Mucosa of gallbladder (tissue), 1 donor: ENCODE measurements at regions not wholly inside any gene's neighbourhood (a gene's known extent, or its start where the extent isn't known, plus 50 kb on each side); places are given as distances from the start of the nearest gene placed in this dataset.
"Not testable (repeated sequence)": the region's sequence is repeated elsewhere in the genome, so short reads cannot be mapped to it uniquely, and the experiment has no call there.

Experiments used
- DNase-seq: peaks from one replicate; pipeline ENCODE4 v3.0.0-alpha.2; 2020; ENCODE audit warnings: low spot score
- donor health status: DM: no; HTN: no; CAD: no.

DNA sequence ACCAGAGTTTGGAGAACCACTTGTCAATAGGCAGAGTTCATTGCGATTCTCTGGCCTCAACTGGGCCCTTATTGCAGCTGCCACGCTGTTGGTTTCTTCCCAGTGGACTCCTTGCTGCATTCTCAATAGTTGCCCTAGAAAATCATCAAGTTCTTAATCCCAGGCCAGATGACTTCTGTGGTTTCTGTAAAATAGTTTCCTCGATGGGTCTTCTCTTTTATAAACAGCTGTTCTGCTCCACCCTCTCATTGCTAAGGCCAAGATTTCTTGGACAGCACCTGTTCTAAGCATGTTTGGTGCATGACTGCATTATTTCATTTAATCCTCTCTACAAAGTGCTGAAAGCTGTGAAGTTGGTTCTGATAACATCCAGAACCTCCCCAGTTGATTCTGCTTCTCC is 131.0 kb downstream of the BCL2L11 start:
- DNase-seq = no peak

DNA sequence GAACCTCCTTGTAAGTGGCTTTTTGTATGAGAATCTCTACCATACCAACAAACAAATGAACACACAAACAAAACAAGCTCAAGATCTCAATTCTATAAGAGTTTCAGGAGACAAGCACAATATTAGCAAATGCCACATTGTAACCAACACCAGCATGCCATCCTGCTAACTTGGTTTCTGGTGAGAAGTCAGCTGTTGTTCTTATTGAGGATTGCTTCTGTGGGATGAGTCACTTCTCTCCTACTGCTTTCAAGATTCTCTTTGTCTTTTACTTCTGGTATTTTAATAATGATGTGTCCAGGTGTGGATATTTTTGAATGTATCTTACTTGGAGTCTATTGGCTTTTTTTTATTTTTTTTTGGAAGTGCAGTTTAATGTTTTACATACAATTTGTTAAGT is 131.7 kb downstream of the BCL2L11 start:
- no peak for DNase-seq

DNA sequence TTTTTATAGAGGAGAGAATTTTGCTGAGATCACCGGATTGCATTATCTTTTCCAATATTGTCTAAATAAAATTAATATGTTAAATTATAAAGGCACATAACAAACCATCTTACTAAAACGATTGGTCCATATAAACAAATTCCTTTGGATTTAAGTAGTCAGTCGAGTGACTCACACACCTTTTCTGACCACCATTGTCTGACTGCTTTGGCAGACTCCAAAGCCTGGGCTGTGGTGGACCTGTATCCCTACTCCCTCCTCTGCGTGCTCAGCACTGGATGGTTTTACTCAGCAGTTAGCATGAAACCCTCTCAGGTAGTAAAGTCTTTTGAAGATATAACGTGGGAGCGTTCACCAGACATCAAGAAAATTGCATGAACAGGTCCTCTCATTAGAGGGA is 134.2 kb downstream of the BCL2L11 start:
- DNase-seq = not testable (repeated sequence)

- not testable (repeated sequence) for DNase-seq
Measured at GRCh38 chr2:111256628-111257027, 135.9 kb downstream of the BCL2L11 start.

DNA sequence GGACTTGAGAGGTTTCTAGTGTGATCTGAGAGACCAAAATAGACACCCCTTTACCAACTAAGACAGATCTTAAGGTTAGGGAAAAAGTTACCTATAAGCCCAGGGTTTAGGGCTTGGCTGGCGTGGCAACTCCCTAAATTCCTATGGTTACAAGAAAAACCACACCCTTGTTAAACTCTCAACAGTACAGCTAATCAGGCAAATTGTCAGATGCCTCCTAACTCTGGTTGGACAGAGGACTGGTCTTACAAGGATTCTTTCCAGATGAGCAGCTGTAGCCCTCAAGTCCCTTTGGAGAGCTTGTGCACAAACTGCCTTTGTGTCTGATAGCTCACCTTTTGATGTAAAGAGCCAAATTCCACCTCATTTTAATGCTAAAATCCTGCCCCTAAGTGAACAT is 136.9 kb downstream of the BCL2L11 start:
- not testable (repeated sequence) for DNase-seq

GRCh38 chr2:111258318-111258717 is 137.6 kb downstream of the BCL2L11 start:
- not testable (repeated sequence) for DNase-seq

DNA sequence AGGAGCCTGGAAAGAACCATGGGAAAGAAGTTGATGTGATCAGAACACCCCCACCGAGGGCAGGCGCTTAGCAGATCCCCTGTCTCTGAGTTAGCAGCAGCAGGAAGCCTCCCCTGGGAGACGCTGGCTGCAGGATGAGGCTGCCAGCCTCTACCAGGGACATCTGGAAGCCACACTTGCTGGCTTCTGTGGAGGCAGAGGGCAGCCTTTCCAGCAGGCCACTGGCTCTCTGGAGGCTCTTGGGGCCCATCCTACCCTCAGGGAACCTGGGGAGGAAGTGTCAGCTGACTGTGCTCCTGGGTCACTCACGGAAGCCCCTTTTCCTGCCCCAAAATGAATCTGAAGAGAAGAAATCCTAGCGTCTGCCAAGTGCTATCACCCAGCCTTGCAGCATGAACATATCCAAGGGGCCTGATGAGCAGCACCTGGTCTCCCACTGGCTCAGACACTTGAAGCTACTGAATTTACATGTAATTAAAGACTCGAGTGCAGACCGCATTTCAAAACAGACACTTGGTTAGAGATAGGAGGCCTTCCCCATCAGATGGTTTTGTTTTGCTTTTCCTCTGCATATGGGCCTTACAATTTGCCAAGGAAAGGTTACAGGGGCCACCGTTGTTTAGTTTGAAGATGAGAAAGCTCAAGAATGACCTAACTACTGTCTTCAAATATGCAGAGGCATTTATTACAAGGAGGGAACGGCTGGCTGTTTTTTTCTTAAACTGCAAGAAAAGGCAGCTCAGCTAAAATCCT is 142.1 kb downstream of the BCL2L11 start:
- not testable (repeated sequence) for DNase-seq

GRCh38 chr2:111263380-111264017 is 142.8 kb downstream of the BCL2L11 start:
- not testable (repeated sequence) for DNase-seq

- DNase-seq = not testable (repeated sequence)
Measured at GRCh38 chr2:111264956-111265355, 144.2 kb downstream of the BCL2L11 start.

DNA sequence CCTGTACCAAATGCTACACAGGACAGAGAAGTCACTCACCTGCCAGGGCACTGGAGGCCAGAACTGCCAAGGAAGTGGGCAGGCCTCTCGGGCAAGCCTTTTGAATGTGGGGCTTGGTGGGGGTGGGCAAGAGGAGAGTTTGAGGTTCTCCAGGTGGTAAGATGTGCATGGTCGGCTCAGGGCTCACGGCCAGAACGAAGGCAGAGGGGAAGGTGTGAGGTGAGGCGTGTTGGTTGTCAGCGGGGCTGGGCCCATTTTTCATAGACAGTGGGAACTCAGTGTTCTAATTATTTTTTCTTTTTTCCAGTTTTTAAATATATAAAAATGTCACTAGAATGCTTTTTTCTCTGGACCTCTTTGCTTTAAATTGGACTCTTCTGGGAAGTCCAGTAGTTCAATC is 145.8 kb downstream of the BCL2L11 start:
- DNase-seq = not testable (repeated sequence)

GRCh38 chr2:111267038-111267437 is 146.3 kb downstream of the BCL2L11 start:
- peak; percentile 76 for DNase-seq

DNA sequence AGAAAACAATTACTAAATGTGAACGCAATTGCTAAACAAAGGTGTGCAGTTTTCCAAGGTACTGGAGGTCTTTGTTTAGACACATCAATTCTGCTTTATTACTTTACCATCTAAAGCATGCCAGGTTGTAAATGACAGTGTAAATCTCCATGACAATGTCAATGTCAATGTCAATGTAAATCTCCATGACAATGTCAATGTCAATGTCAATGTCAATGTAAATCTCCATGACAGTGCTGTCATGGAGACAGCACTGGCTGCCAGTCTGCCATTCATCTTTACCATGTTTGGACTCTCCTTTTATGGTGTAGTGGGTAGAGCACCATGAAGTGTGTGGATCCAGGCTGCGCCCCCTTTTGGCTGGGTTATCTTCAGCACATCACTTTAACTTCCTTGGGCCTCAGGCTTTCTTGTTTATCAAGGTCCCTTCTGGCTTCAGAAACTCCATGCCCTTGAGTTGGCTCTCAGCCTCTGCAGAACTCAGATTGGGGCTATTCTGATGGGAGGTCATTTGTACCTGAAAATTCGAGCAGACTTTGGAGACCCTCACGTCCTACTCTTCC is 149.1 kb downstream of the BCL2L11 start:
- DNase-seq = not testable (repeated sequence)

- DNase-seq = not testable (repeated sequence)
Measured at GRCh38 chr2:111270569-111270968, 149.9 kb downstream of the BCL2L11 start.

DNA sequence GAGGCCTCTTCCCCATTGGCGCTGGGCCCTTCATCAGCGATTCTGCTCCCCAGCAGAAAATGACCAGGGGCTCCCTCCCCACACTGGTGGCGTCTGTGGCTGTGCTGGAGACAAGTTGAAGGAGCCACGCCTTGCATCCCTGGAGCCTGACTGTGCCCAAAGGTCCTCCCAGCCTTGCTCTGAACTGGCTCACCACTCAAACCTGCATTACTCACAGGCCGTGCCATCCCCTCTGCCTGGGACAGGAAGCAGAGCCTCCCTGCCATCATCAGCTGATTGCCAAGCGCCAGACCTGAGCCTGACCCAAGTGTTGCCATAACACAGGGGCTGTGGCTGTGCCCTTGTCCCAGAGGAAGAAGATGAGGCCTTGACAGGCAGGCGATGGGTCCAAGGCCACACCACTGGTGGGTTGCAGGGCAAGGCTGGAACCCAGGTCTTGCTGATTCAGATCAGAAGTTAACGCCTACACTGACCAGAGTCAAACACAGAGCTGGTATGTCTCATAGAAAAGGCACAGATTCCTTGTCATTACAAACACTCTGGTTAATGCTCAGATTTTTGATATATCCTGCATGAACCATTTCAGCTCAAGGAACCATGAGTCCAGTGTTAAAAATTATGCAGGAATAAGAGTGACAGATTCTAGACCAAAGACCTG is 151.1 kb downstream of the BCL2L11 start:
- DNase-seq = not testable (repeated sequence)

DNA sequence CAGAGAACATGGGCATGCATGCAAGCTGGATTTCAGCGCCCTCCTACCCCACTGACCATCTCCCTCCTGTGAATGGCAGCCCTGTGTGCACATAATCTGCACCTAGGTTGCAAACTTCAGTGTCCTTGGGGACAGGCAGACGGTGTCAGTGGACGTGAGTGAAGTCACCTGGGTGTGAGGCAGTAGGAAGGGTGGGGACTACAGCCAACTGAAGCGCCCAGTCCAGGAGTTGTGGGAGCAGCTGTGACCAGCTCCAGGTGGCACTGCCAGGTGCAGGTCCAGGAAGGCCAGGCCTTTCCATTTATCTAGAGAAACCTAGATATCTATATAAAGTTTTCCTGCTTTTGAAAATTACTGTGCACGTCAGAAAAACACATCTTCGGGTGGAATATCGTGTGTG is 152.3 kb downstream of the BCL2L11 start:
- not testable (repeated sequence) for DNase-seq

- DNase-seq = not testable (repeated sequence)
Measured at GRCh38 chr2:111275047-111275853, 154.5 kb downstream of the BCL2L11 start.

- DNase-seq = not testable (repeated sequence)
Measured at GRCh38 chr2:111275854-111276171, 155.1 kb downstream of the BCL2L11 start.

- not testable (repeated sequence) for DNase-seq
Measured at GRCh38 chr2:111278133-111278532, 157.4 kb downstream of the BCL2L11 start.

- DNase-seq = not testable (repeated sequence)
Measured at GRCh38 chr2:111280709-111281286, 160.1 kb downstream of the BCL2L11 start.

GRCh38 chr2:111282162-111282561 is 161.4 kb downstream of the BCL2L11 start:
- DNase-seq = not testable (repeated sequence)
